Right lobe of liver (tissue), 6 donors: ENCODE measurements at regions not wholly inside any gene's neighbourhood (a gene's known extent, or its start where the extent isn't known, plus 50 kb on each side); places are given as distances from the start of the nearest gene placed in this dataset.

ENCODE experiments used
- ATAC-seq, 4 donors: fragments of 200-7000 bp; cut with Tn5 transposase; one replicate each; pipeline ENCODE4 v1.9.1; 2020; ENCODE audit warnings: mild to moderate bottlenecking in 4 of 4, moderate library complexity in 4 of 4
- DNase-seq, 3 donors: peaks; one replicate each; pipeline ENCODE4 v3.0.0-alpha.2; 2020
- H3K27ac ChIP-seq, 3 donors: fragments of 200-600 bp; one replicate each; pipeline ENCODE4 v1.8.0; 2022
- H3K27me3 ChIP-seq, 2 donors: fragments of 200-600 bp; one replicate each; pipeline ENCODE4 v1.8.0; 2022
- H3K36me3 ChIP-seq, 4 donors: fragments of 200-600 bp; sonication (generic) in 1 of 4; one replicate each; pipeline versions ENCODE4 v1.5.1 to v1.8.0; 2017 to 2022; ENCODE audit warnings: control low read depth in 1 of 4
- H3K4me1 ChIP-seq, 4 donors: fragments of 200-600 bp; sonication (generic) in 1 of 4; one replicate each; pipeline versions ENCODE4 v1.5.1 to v1.8.0; 2017 to 2022; ENCODE audit warnings: control low read depth in 1 of 4
- H3K4me3 ChIP-seq, 3 donors: fragments of 200-600 bp; one replicate each; pipeline ENCODE4 v1.8.0; 2022
- H3K9me3 ChIP-seq, 4 donors: fragments of 200-600 bp; sonication (generic) in 1 of 4; one replicate each; pipeline versions ENCODE4 v1.5.1 to v1.8.0; 2017 to 2022; ENCODE audit warnings: control low read depth in 1 of 4
- POLR2A ChIP-seq: fragments of 450-650 bp; IDR thresholded peaks from one replicate; pipeline ENCODE4 v1.6.1; 2017; ENCODE audit warnings: antibody characterized with exemption, mild to moderate bottlenecking
- WGBS: methylation state at CpG from one replicate; pipeline ENCODE4 v1.1.6; 2018; ENCODE audit warnings: low coverage, low lambda C conversion rate; ENCODE audit not compliant: insufficient coverage; ENCODE audit errors: missing lambda C conversion rate; 5-methylcytosine and 5-hydroxymethylcytosine counted together
- intact Hi-C, 2 donors: fragments of 100-400 bp; cut with DNase I; formaldehyde crosslinking; loops; one replicate each; pipeline versions ENCODE4 v1.11.2 to v1.14.1; 2022
- TF ChIP-seq, protein P1 (sequence below), 4 donors: fragments of 200-600 bp in 3 of 4; fragments of 450-650 bp in 1 of 4; IDR thresholded peaks; one replicate each; pipeline versions ENCODE4 v1.5.1 to v1.8.0; 2016 to 2022; ENCODE audit warnings: antibody characterized with exemption in 4 of 4, mild to moderate bottlenecking in 2 of 4
- donor health status: DM: no; HTN: yes; CAD: no.
- donor health status: DM: no; HTN: no; CAD: no.
- donor health status: DM: no; HTN: no; CAD: no.
- donor health status: DM: no; HTN: yes; CAD: no.
- donor health status: DM: no; HTN: yes; CAD: no.

DNA sequence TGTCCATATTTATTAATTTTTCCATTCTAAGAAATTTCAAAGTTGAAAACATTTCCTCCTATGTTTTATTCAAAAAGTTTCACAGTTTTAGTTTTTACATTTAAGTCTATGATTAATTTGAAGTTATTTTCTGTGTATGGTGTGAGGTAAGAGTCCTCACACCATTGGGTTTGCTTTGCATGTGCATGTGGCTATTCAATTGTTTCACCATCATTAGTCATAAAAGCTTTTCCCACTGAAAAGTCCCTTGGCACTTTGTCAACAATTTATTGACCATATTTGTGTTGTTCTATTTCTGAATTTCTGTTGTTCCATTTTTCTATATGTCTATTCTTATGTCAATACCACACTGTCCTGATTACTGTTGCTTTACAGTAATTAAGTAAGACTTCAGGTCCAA is 186.5 kb downstream of the KIF18A start:
- Histone ChIP-seq H3K27me3 (no peaks in the 10 kb centered on the region), H3K36me3 (no peaks in the 10 kb centered on the region), H3K4me1 (no peaks in the 10 kb centered on the region), H3K4me3 (no peak overlapping the region), H3K9me3 (no peaks in the 10 kb centered on the region), H3K27ac (no peak overlapping the region)
- DNase-seq (no peak), ATAC-seq (no peak)
- intact Hi-C loops, result no loop called here
- TF ChIP-seq, protein P1, sequence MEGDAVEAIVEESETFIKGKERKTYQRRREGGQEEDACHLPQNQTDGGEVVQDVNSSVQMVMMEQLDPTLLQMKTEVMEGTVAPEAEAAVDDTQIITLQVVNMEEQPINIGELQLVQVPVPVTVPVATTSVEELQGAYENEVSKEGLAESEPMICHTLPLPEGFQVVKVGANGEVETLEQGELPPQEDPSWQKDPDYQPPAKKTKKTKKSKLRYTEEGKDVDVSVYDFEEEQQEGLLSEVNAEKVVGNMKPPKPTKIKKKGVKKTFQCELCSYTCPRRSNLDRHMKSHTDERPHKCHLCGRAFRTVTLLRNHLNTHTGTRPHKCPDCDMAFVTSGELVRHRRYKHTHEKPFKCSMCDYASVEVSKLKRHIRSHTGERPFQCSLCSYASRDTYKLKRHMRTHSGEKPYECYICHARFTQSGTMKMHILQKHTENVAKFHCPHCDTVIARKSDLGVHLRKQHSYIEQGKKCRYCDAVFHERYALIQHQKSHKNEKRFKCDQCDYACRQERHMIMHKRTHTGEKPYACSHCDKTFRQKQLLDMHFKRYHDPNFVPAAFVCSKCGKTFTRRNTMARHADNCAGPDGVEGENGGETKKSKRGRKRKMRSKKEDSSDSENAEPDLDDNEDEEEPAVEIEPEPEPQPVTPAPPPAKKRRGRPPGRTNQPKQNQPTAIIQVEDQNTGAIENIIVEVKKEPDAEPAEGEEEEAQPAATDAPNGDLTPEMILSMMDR (IDR thresholded peaks at IDR 0.05), result no peak
- no peak for TF ChIP-seq POLR2A

- H3K4me3 ChIP-seq, result no peak overlapping the region
- no peaks in the 10 kb centered on the region for H3K36me3 ChIP-seq
- whole genome bisulfite sequencing, result 46% methylated on average over 6 of the region's 6 CpGs
- no peaks in the 10 kb centered on the region for H3K9me3 ChIP-seq
- DNase-seq (no peak), ATAC-seq (no peak)
- no peaks in the 10 kb centered on the region for H3K4me1 ChIP-seq
- intact Hi-C loops, result no loop called here
- no peaks in the 10 kb centered on the region for H3K27me3 ChIP-seq
- no peak overlapping the region for H3K27ac ChIP-seq
- TF ChIP-seq POLR2A, result no peak
- TF ChIP-seq, protein P1 (IDR thresholded peaks at IDR 0.05), result no peak
These were observed 191.3 kb downstream of the KIF18A start for GRCh38 chr11:27916541-27917100.

GRCh38 chr11:27914080-27914479 is 193.9 kb downstream of the KIF18A start:
- intact Hi-C loops, result no loop called here
- Histone ChIP-seq H3K4me3 (no peak overlapping the region), H3K4me1 (no peaks in the 10 kb centered on the region), H3K27ac (no peak overlapping the region), H3K36me3 (no peaks in the 10 kb centered on the region), H3K27me3 (no peaks in the 10 kb centered on the region), H3K9me3 (no peaks in the 10 kb centered on the region)
- DNase-seq (no peak), ATAC-seq (no peak)
- no peak for TF ChIP-seq POLR2A
- TF ChIP-seq, protein P1 (IDR thresholded peaks at IDR 0.05), result no peak

GRCh38 chr11:27913650-27914049 is 194.3 kb downstream of the KIF18A start:
- TF ChIP-seq, protein P1 (IDR thresholded peaks at IDR 0.05), result no peak
- TF ChIP-seq POLR2A, result no peak
- ATAC-seq (no peak), DNase-seq (no peak)
- Histone ChIP-seq H3K4me3 (no peak overlapping the region), H3K9me3 (no peaks in the 10 kb centered on the region), H3K36me3 (no peaks in the 10 kb centered on the region), H3K4me1 (no peaks in the 10 kb centered on the region), H3K27me3 (no peaks in the 10 kb centered on the region), H3K27ac (no peak overlapping the region)
- intact Hi-C loops, result no loop called here
- WGBS, result 26% methylated on average over 3 of the region's 3 CpGs

DNA sequence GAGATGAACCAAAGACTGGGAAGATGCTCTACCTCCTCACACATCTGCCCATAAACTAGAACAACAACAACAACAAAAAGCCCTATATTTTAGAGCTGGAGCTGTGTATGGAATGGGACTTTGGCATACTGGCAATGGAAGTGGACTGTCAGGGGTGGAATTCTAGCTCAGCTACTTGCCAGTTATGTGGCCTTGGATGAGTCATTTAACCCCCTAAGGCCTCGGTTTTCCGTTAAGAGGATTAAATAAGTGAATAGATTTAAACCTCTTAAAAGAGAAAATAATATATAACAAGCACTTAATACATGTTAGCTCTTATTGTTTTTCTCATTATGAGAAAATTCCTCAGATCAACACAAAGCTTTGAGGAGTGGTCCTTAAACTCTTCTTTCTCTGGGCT is 195.0 kb downstream of the KIF18A start:
- 40% methylated on average over 2 of the region's 2 CpGs for WGBS
- Histone ChIP-seq H3K9me3 (no peaks in the 10 kb centered on the region), H3K27ac (no peak overlapping the region), H3K4me1 (no peaks in the 10 kb centered on the region), H3K36me3 (no peaks in the 10 kb centered on the region), H3K4me3 (no peak overlapping the region), H3K27me3 (no peaks in the 10 kb centered on the region)
- intact Hi-C loops, result no loop called here
- TF ChIP-seq POLR2A, result no peak
- TF ChIP-seq, protein P1 (IDR thresholded peaks at IDR 0.05), result no peak
- ATAC-seq (no peak), DNase-seq (no peak)
